Osteocyte (in vitro differentiated cells): ENCODE measurements at regions not wholly inside any gene's neighbourhood (a gene's known extent, or its start where the extent isn't known, plus 50 kb on each side); places are given as distances from the start of the nearest gene placed in this dataset.

Experiments
- DNase-seq: peaks from one replicate; pipeline ENCODE4 v3.0.0; 2021; ENCODE audit warnings: mixed read lengths; ENCODE audit not compliant: unreplicated experiment; ENCODE audit errors: extremely low spot score
- H3K27ac Mint-ChIP-seq: one replicate; pipeline ENCODE4 v1.8.0; 2021; ENCODE audit warnings: mild to moderate bottlenecking, mixed read lengths; ENCODE audit not compliant: unreplicated experiment
- H3K27me3 Mint-ChIP-seq: one replicate; pipeline ENCODE4 v1.8.0; 2021; ENCODE audit warnings: mixed read lengths; ENCODE audit not compliant: unreplicated experiment
- H3K36me3 Mint-ChIP-seq: one replicate; pipeline ENCODE4 v1.8.0; 2021; ENCODE audit warnings: mixed read lengths; ENCODE audit not compliant: unreplicated experiment
- H3K4me1 Mint-ChIP-seq: one replicate; pipeline ENCODE4 v1.8.0; 2021; ENCODE audit warnings: mixed read lengths; ENCODE audit not compliant: unreplicated experiment
- H3K4me3 Mint-ChIP-seq: one replicate; pipeline ENCODE4 v1.8.0; 2021; ENCODE audit warnings: mild to moderate bottlenecking, moderate library complexity, mixed read lengths; ENCODE audit not compliant: unreplicated experiment
- H3K9me3 Mint-ChIP-seq: one replicate; pipeline ENCODE4 v1.8.0; 2021; ENCODE audit warnings: mixed read lengths; ENCODE audit not compliant: unreplicated experiment
- CTCF ChIP-seq: fragments of 200-600 bp; sonication (generic); IDR thresholded peaks from 2 replicates; pipeline ENCODE4 v1.5.0; 2021; ENCODE audit warnings: antibody characterized with exemption, mild to moderate bottlenecking, moderate library complexity

GRCh38 chr10:123458933-123459332 is 207.2 kb upstream of the GPR26 start:
- no peaks in the 10 kb centered on the region for H3K4me1 Mint-ChIP-seq
- no peaks in the 10 kb centered on the region for H3K36me3 Mint-ChIP-seq
- no peaks in the 10 kb centered on the region for H3K9me3 Mint-ChIP-seq
- no peak for TF ChIP-seq CTCF
- H3K27ac Mint-ChIP-seq: no peak overlapping the region
- DNase-seq: no peak
- no peak overlapping the region for H3K4me3 Mint-ChIP-seq
- H3K27me3 Mint-ChIP-seq: no peaks in the 10 kb centered on the region

- Mint-ChIP-seq H3K4me1 (no peaks in the 10 kb centered on the region), H3K4me3 (no peak overlapping the region), H3K9me3 (no peaks in the 10 kb centered on the region), H3K27ac (no peak overlapping the region), H3K36me3 (no peaks in the 10 kb centered on the region), H3K27me3 (no peaks in the 10 kb centered on the region)
- TF ChIP-seq CTCF: no peak
- DNase-seq: no peak
Measured at GRCh38 chr10:123459371-123460091, 206.6 kb upstream of the GPR26 start.

GRCh38 chr10:123462246-123462645 is 203.9 kb upstream of the GPR26 start:
- Mint-ChIP-seq H3K36me3 (no peaks in the 10 kb centered on the region), H3K4me1 (no peaks in the 10 kb centered on the region), H3K4me3 (no peak overlapping the region), H3K9me3 (no peaks in the 10 kb centered on the region), H3K27me3 (no peaks in the 10 kb centered on the region), H3K27ac (no peak overlapping the region)
- no peak for DNase-seq
- TF ChIP-seq CTCF: no peak

- Mint-ChIP-seq H3K36me3 (no peaks in the 10 kb centered on the region), H3K4me1 (no peaks in the 10 kb centered on the region), H3K27ac (no peak overlapping the region), H3K27me3 (no peaks in the 10 kb centered on the region), H3K4me3 (no peak overlapping the region), H3K9me3 (no peaks in the 10 kb centered on the region)
- no peak for TF ChIP-seq CTCF
- DNase-seq: no peak
Measured at GRCh38 chr10:123462756-123463155, 203.4 kb upstream of the GPR26 start.

GRCh38 chr10:123463181-123463580 is 203.0 kb upstream of the GPR26 start:
- TF ChIP-seq CTCF: no peak
- no peak for DNase-seq
- Mint-ChIP-seq H3K9me3 (no peaks in the 10 kb centered on the region), H3K4me1 (no peaks in the 10 kb centered on the region), H3K27me3 (no peaks in the 10 kb centered on the region), H3K36me3 (no peaks in the 10 kb centered on the region), H3K4me3 (no peak overlapping the region), H3K27ac (no peak overlapping the region)
